Tibial artery (tissue), 4 donors: ENCODE measurements at regions not wholly inside any gene's neighbourhood (a gene's known extent, or its start where the extent isn't known, plus 50 kb on each side); places are given as distances from the start of the nearest gene placed in this dataset.

Source experiments
- DNase-seq, 2 donors: peaks; one replicate each; pipeline ENCODE4 v3.0.0-alpha.2; 2019
- H3K27ac ChIP-seq, 2 donors: fragments of 200-600 bp; sonication (generic) in 1 of 2; 1 replicate in 1 of 2; 2 replicates in 1 of 2; pipeline ENCODE4 v1.5.1; 2018 to 2019; ENCODE audit warnings: mild to moderate bottlenecking in 1 of 2
- H3K27me3 ChIP-seq, 2 donors: fragments of 200-600 bp; sonication (generic) in 1 of 2; one replicate each; pipeline versions ENCODE4 v1.5.1 to v1.6.0; 2016 to 2019
- H3K36me3 ChIP-seq, 3 donors: fragments of 200-600 bp; sonication (generic) in 2 of 3; one replicate each; pipeline ENCODE4 v1.5.1; 2016 to 2019; ENCODE audit warnings: mild to moderate bottlenecking in 2 of 3
- H3K4me1 ChIP-seq, 4 donors: fragments of 200-600 bp; sonication (generic) in 2 of 4; 1 replicate in 3 of 4; 2 replicates in 1 of 4; pipeline ENCODE4 v1.5.1; 2016 to 2019
- H3K4me3 ChIP-seq, 2 donors: fragments of 200-600 bp; sonication (generic) in 1 of 2; 1 replicate in 1 of 2; 2 replicates in 1 of 2; pipeline ENCODE4 v1.5.1; 2018 to 2019; ENCODE audit warnings: mild to moderate bottlenecking in 2 of 2
- H3K9me3 ChIP-seq, 3 donors: fragments of 200-600 bp; sonication (generic) in 1 of 3; one replicate each; pipeline ENCODE4 v1.5.1; 2016 to 2019
- CTCF ChIP-seq, 2 experiments: fragments of 200-600 bp in 1 of 2; fragments of 450-650 bp in 1 of 2; IDR thresholded peaks; one replicate each; pipeline ENCODE4 v1.5.1; 2017 to 2019; ENCODE audit warnings: antibody characterized with exemption in 2 of 2, mild to moderate bottlenecking in 1 of 2, moderate library complexity in 1 of 2
- intact Hi-C: fragments of 100-400 bp; cut with DNase I; formaldehyde crosslinking; loops from one replicate; pipeline ENCODE4 v1.15.0; 2023; ENCODE audit warnings: low total_unique reads

GRCh38 chrX:20529301-20529700, 262.6 kb upstream of the RPS6KA3 start:
- H3K36me3 ChIP-seq = no peaks in the 10 kb centered on the region
- TF ChIP-seq CTCF (IDR thresholded peaks at IDR 0.05) = no peak
- peaks cover 0 to 10% (median 3%) of the 10 kb centered on the region in 4 donors for H3K4me1 ChIP-seq
- H3K4me3 ChIP-seq = no peak overlapping the region
- no peaks in the 10 kb centered on the region for H3K9me3 ChIP-seq
- intact Hi-C loops = no loop called here
- DNase-seq = no peak
- no peaks in the 10 kb centered on the region for H3K27me3 ChIP-seq
- H3K27ac ChIP-seq = no peak overlapping the region

- H3K27ac ChIP-seq = no peak overlapping the region
- H3K4me3 ChIP-seq = no peak overlapping the region
Observed at GRCh38 chrX:20527558-20528011, 260.9 kb upstream of the RPS6KA3 start.

GRCh38 chrX:20527041-20527440, 260.3 kb upstream of the RPS6KA3 start:
- no peaks in the 10 kb centered on the region for H3K27me3 ChIP-seq
- H3K4me1 ChIP-seq = peaks cover 0 to 10% (median 3%) of the 10 kb centered on the region in 4 donors
- no peak overlapping the region for H3K27ac ChIP-seq
- H3K4me3 ChIP-seq = no peak overlapping the region
- intact Hi-C loops = no loop called here
- H3K36me3 ChIP-seq = no peaks in the 10 kb centered on the region
- DNase-seq = no peak
- no peak for TF ChIP-seq CTCF (IDR thresholded peaks at IDR 0.05)
- H3K9me3 ChIP-seq = no peaks in the 10 kb centered on the region

More at GRCh38 chrX:20527558-20528011, 260.9 kb upstream of the RPS6KA3 start:
- no peaks in the 10 kb centered on the region for H3K9me3 ChIP-seq
- peak in 1 of 2 donors; percentile 19 for DNase-seq
- intact Hi-C loops = no loop called here
- no peaks in the 10 kb centered on the region for H3K27me3 ChIP-seq
- peaks cover 0 to 10% (median 3%) of the 10 kb centered on the region in 4 donors for H3K4me1 ChIP-seq
- peak; percentile 46 to 64 for TF ChIP-seq CTCF (IDR thresholded peaks at IDR 0.05)
- no peaks in the 10 kb centered on the region for H3K36me3 ChIP-seq

- no peaks in the 10 kb centered on the region for H3K36me3 ChIP-seq
- H3K9me3 ChIP-seq = no peaks in the 10 kb centered on the region
- no peaks in the 10 kb centered on the region for H3K27me3 ChIP-seq
- H3K4me1 ChIP-seq = no peaks in the 10 kb centered on the region
- DNase-seq = no peak
- H3K27ac ChIP-seq = no peak overlapping the region
- TF ChIP-seq CTCF (IDR thresholded peaks at IDR 0.05) = no peak
- no peak overlapping the region for H3K4me3 ChIP-seq
- intact Hi-C loops = no loop called here
Observed at GRCh38 chrX:20523626-20524312, 257.1 kb upstream of the RPS6KA3 start.

GRCh38 chrX:20522420-20522819, 255.7 kb upstream of the RPS6KA3 start:
- DNase-seq = no peak
- H3K27me3 ChIP-seq = no peaks in the 10 kb centered on the region
- H3K27ac ChIP-seq = no peak overlapping the region
- H3K4me1 ChIP-seq = no peaks in the 10 kb centered on the region
- TF ChIP-seq CTCF (IDR thresholded peaks at IDR 0.05) = no peak
- H3K36me3 ChIP-seq = no peaks in the 10 kb centered on the region
- H3K4me3 ChIP-seq = no peak overlapping the region
- intact Hi-C loops = no loop called here
- no peaks in the 10 kb centered on the region for H3K9me3 ChIP-seq
